WTC11 (cell line): ENCODE measurements at regions not wholly inside any gene's neighbourhood (a gene's known extent, or its start where the extent isn't known, plus 50 kb on each side); places are given as distances from the start of the nearest gene placed in this dataset.

Source experiments
- ATAC-seq: fragments of 200-7000 bp; cut with Tn5 transposase; 2 replicates; pipeline ENCODE4 v1.10.0; 2021; ENCODE audit warnings: mild to moderate bottlenecking, moderate library complexity
- CTCF ChIA-PET: fragments of 300-600 bp; sonication (Branson Sonifier 250); formaldehyde crosslinking; loops from one replicate; lab custom pipeline; 2021; ENCODE audit warnings: antibody characterized with exemption; lab: Charles Lee
- POLR2A ChIA-PET: fragments of 350-600 bp; sonication (Branson Sonifier 250); formaldehyde crosslinking; loops from one replicate; lab custom pipeline; 2021; ENCODE audit warnings: antibody characterized with exemption; lab: Charles Lee
- DNase-seq: peaks from one replicate; pipeline ENCODE4 v3.0.0; 2021; ENCODE audit warnings: low spot score
- H3K27ac Mint-ChIP-seq: 2 replicates; pipeline ENCODE4 v1.8.0; 2021; ENCODE audit warnings: mixed read lengths
- H3K27me3 Mint-ChIP-seq: 2 replicates; pipeline ENCODE4 v1.8.0; 2021; ENCODE audit warnings: low read depth, mild to moderate bottlenecking, moderate library complexity, mixed read lengths
- H3K36me3 Mint-ChIP-seq: 2 replicates; pipeline ENCODE4 v1.8.0; 2021; ENCODE audit warnings: mixed read lengths
- H3K4me1 Mint-ChIP-seq: 2 replicates; pipeline ENCODE4 v1.8.0; 2022; ENCODE audit warnings: mixed read lengths
- H3K4me3 Mint-ChIP-seq: 2 replicates; pipeline ENCODE4 v1.8.0; 2021; ENCODE audit warnings: mild to moderate bottlenecking, moderate library complexity, mixed read lengths
- H3K9me3 Mint-ChIP-seq: 2 replicates; pipeline ENCODE4 v1.8.0; 2021; ENCODE audit warnings: mixed read lengths
- ATF1 ChIP-seq: sonication (generic); formaldehyde crosslinking; IDR thresholded peaks from 2 replicates; pipeline ENCODE4 v1.8.1; 2023; ENCODE audit warnings: mild to moderate bottlenecking, moderate library complexity, missing genetic modification reagents
- FOXP4 ChIP-seq: sonication (generic); formaldehyde crosslinking; IDR thresholded peaks from 2 replicates; pipeline ENCODE4 v1.8.0; 2022; ENCODE audit warnings: mild to moderate bottlenecking, missing genetic modification reagents
- GRHL2 ChIP-seq: fragments of 250-450 bp; sonication (Bioruptor Pico); IDR thresholded peaks from 2 replicates; pipeline ENCODE4 v1.8.0; 2022; ENCODE audit warnings: mild to moderate bottlenecking, moderate library complexity; ENCODE audit not compliant: insufficient replicate concordance, severe bottlenecking
- IRF2 ChIP-seq: sonication (generic); formaldehyde crosslinking; IDR thresholded peaks from 2 replicates; pipeline ENCODE4 v1.8.0; 2022; ENCODE audit warnings: low read depth, missing genetic modification reagents, borderline replicate concordance
- MYBL2 ChIP-seq: sonication (generic); formaldehyde crosslinking; IDR thresholded peaks from 2 replicates; pipeline ENCODE4 v1.8.1; 2023; ENCODE audit warnings: mild to moderate bottlenecking, moderate library complexity, missing genetic modification reagents
- ZBTB21 ChIP-seq: sonication (generic); formaldehyde crosslinking; IDR thresholded peaks from 2 replicates; pipeline ENCODE4 v1.8.1; 2023; ENCODE audit warnings: mild to moderate bottlenecking, missing genetic modification reagents, borderline replicate concordance
- ZNF317 ChIP-seq: sonication (generic); formaldehyde crosslinking; IDR thresholded peaks from 2 replicates; pipeline ENCODE4 v1.8.1; 2023; ENCODE audit warnings: low read depth, mild to moderate bottlenecking, moderate library complexity, missing genetic modification reagents, borderline replicate concordance
- ZNF671 ChIP-seq: fragments of 250-450 bp; sonication (Bioruptor Pico); IDR thresholded peaks from 2 replicates; pipeline ENCODE4 v1.8.0; 2021; ENCODE audit warnings: mild to moderate bottlenecking
- TF ChIP-seq, protein P1 (sequence below): sonication (generic); formaldehyde crosslinking; IDR thresholded peaks from 2 replicates; pipeline ENCODE4 v1.8.1; 2022; ENCODE audit warnings: mild to moderate bottlenecking, moderate library complexity, missing genetic modification reagents
- TF ChIP-seq, protein P2 (sequence below): sonication (generic); formaldehyde crosslinking; IDR thresholded peaks from 2 replicates; pipeline ENCODE4 v1.8.1; 2023; ENCODE audit warnings: mild to moderate bottlenecking, missing genetic modification reagents, borderline replicate concordance

GRCh38 chr11:11755871-11756270 lies 85.9 kb upstream of the USP47 start (continued):
- TF ChIP-seq FOXP4 (CRISPR knock-in tag) (no peak), ZBTB21 (CRISPR knock-in tag) (no peak)

- DNase-seq: no peak
- ChIA-PET POLR2A (no interaction called here), CTCF (no interaction called here)
- Mint-ChIP-seq H3K4me1 (peaks cover 20% of the 10 kb centered on the region), H3K4me3 (no peak overlapping the region)
- TF ChIP-seq ZNF317 (CRISPR knock-in tag): no peak
- TF ChIP-seq GRHL2 (CRISPR knock-in tag): no peak
- no peak for TF ChIP-seq IRF2
- TF ChIP-seq, protein P1, sequence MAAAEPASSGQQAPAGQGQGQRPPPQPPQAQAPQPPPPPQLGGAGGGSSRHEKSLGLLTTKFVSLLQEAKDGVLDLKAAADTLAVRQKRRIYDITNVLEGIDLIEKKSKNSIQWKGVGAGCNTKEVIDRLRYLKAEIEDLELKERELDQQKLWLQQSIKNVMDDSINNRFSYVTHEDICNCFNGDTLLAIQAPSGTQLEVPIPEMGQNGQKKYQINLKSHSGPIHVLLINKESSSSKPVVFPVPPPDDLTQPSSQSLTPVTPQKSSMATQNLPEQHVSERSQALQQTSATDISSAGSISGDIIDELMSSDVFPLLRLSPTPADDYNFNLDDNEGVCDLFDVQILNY (CRISPR knock-in tag): no peak
- TF ChIP-seq, all 79 proteins: peak for 0
- peaks cover 13% of the 10 kb centered on the region for H3K36me3 Mint-ChIP-seq
- H3K27me3 Mint-ChIP-seq: peaks cover 3% of the 10 kb centered on the region; the same call in 1 of the 2 replicates
- ATAC-seq: peak; percentile 67
- H3K27ac Mint-ChIP-seq: no peak overlapping the region
- H3K9me3 Mint-ChIP-seq: peaks cover 33% of the 10 kb centered on the region
Measured at GRCh38 chr11:11752679-11753078, 89.1 kb upstream of the USP47 start.

DNA sequence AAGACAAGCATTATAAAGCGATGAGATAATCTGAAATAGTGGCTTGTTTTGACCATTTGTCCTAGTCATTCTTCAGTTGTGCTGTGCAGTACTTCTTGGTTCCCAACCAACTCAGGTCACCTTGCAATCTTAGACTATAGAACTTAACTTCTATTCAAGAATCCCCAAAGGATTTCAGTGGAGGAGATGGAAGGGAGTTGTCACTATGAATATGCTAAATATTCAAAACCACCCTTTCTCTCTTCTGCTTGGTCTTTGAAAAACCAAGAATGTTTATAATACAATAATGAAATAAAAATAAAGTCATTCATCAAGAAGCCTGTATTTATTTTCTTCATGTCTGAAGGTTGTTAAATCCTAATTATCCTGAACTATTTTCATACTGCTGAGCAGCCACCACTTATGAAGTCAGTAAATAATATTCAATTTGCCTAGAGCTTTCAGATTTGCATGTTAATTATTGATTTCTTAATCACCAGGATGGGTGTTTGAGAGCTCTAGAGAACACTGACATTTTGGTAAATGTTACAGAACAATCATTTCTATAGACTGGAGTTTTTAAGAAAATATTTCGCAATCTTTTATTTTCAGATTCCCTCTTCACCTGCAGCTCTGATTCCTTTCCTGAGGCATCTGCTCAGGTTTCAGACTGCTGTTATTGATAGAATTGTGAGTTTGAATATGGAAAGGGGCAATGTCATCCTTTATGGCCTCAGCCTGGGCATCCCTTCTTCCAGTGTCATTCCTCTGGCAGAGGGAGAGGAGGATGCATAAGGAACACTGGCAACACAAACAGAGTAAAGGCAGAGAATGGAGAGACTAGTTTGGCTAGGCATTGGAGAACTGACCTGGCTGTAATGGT lies 91.5 kb upstream of the USP47 start:
- peaks cover 3% of the 10 kb centered on the region; the same call in 1 of the 2 replicates for H3K27me3 Mint-ChIP-seq
- DNase-seq (no peak), ATAC-seq (no peak)
- H3K4me1 Mint-ChIP-seq: peaks cover 6% of the 10 kb centered on the region
- CTCF ChIA-PET: no interaction called here
- POLR2A ChIA-PET: no interaction called here
- H3K36me3 Mint-ChIP-seq: peaks cover 13% of the 10 kb centered on the region
- H3K4me3 Mint-ChIP-seq: no peak overlapping the region
- peaks cover 36% of the 10 kb centered on the region for H3K9me3 Mint-ChIP-seq
- no peak overlapping the region for H3K27ac Mint-ChIP-seq
- TF ChIP-seq MYBL2: no peak

GRCh38 chr11:11748706-11749365 lies 92.9 kb upstream of the USP47 start:
- CTCF ChIA-PET: no interaction called here
- Mint-ChIP-seq H3K4me1 (peaks cover 6% of the 10 kb centered on the region), H3K4me3 (no peak overlapping the region), H3K27ac (no peak overlapping the region), H3K36me3 (peaks cover 13% of the 10 kb centered on the region), H3K9me3 (peaks cover 36% of the 10 kb centered on the region), H3K27me3 (peaks cover 3% of the 10 kb centered on the region; the same call in 1 of the 2 replicates)
- no peak for DNase-seq
- POLR2A ChIA-PET: no interaction called here
- TF ChIP-seq, protein P2, sequence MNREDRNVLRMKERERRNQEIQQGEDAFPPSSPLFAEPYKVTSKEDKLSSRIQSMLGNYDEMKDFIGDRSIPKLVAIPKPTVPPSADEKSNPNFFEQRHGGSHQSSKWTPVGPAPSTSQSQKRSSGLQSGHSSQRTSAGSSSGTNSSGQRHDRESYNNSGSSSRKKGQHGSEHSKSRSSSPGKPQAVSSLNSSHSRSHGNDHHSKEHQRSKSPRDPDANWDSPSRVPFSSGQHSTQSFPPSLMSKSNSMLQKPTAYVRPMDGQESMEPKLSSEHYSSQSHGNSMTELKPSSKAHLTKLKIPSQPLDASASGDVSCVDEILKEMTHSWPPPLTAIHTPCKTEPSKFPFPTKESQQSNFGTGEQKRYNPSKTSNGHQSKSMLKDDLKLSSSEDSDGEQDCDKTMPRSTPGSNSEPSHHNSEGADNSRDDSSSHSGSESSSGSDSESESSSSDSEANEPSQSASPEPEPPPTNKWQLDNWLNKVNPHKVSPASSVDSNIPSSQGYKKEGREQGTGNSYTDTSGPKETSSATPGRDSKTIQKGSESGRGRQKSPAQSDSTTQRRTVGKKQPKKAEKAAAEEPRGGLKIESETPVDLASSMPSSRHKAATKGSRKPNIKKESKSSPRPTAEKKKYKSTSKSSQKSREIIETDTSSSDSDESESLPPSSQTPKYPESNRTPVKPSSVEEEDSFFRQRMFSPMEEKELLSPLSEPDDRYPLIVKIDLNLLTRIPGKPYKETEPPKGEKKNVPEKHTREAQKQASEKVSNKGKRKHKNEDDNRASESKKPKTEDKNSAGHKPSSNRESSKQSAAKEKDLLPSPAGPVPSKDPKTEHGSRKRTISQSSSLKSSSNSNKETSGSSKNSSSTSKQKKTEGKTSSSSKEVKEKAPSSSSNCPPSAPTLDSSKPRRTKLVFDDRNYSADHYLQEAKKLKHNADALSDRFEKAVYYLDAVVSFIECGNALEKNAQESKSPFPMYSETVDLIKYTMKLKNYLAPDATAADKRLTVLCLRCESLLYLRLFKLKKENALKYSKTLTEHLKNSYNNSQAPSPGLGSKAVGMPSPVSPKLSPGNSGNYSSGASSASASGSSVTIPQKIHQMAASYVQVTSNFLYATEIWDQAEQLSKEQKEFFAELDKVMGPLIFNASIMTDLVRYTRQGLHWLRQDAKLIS (CRISPR knock-in tag): no peak
- TF ChIP-seq ZNF671 (CRISPR knock-in tag) (no peak), FOXP4 (CRISPR knock-in tag) (no peak), ATF1 (CRISPR knock-in tag) (no peak)
- ATAC-seq: no peak
